ENCODE measurements at regions not wholly inside any gene's neighbourhood (a gene's known extent, or its start where the extent isn't known, plus 50 kb on each side); places are given as distances from the start of the nearest gene placed in this dataset.

DNA sequence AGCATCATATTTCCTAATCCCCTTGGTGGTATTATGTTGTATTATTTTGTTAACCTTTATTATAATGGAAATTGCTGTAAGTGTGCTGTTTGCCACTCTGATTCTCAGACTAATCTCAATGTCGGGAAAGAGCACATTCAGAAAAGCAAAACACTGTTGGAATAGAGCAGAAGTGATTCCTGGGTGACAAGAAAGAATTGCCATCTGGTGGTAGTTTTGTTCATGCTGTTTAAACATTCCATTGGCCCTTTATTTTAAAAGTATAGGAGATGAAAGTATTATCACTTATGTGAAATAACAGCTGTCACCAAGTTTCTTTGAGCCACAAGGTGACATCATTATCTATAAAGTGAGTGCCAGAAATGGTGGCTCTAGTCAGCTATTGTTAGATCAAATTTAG, 301.3 kb upstream of the SGCD start:
- Histone ChIP-seq H3K9ac (ENCODE audit: low read depth in 1 of 2, low read length in 2 of 2) (no peak overlapping the region), H3K4me1 (ENCODE audit: control insufficient read depth in 4 of 4, insufficient read depth in 4 of 4, low read length in 3 of 4) (no peaks in the 10 kb centered on the region), H3K9me3 (ENCODE audit: control insufficient read depth in 4 of 4, low read length in 3 of 4) (peaks cover 0 to 4% (median 0%) of the 10 kb centered on the region in 4 donors), H3K27me3 (ENCODE audit: control insufficient read depth in 4 of 4, insufficient read depth in 4 of 4, low read length in 3 of 4) (no peaks in the 10 kb centered on the region), H3K36me3 (ENCODE audit: control insufficient read depth in 4 of 4, insufficient read depth in 3 of 4, low read depth in 1 of 4, low read length in 3 of 4) (no peaks in the 10 kb centered on the region), H3K27ac (ENCODE audit: low read depth in 1 of 2, low read length in 2 of 2) (no peak overlapping the region), H3K4me3 (ENCODE audit: low read depth in 1 of 3, low read length in 3 of 3) (no peak overlapping the region)
- WGBS, result 71% methylated on average over 1 of the region's 1 CpG
- TF ChIP-seq TAF1 (conservative IDR thresholded peaks at IDR 0.05) (no peak), HNF4A (conservative IDR thresholded peaks at IDR 0.05) (no peak), GABPA (IDR thresholded peaks at IDR 0.05 in 1 of 2, conservative IDR thresholded peaks at IDR 0.05 in 1 of 2) (no peak), HNF4G (IDR thresholded peaks at IDR 0.05) (no peak), SP1 (IDR thresholded peaks at IDR 0.05) (no peak), JUND (IDR thresholded peaks at IDR 0.05) (no peak), RAD21 (IDR thresholded peaks at IDR 0.05) (no peak), NR2F2 (IDR thresholded peaks at IDR 0.05) (no peak), YY1 (IDR thresholded peaks at IDR 0.05) (no peak), RXRA (IDR thresholded peaks at IDR 0.05) (no peak)
- TF ChIP-seq, protein P1, sequence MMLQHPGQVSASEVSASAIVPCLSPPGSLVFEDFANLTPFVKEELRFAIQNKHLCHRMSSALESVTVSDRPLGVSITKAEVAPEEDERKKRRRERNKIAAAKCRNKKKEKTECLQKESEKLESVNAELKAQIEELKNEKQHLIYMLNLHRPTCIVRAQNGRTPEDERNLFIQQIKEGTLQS (IDR thresholded peaks at IDR 0.05), result no peak
- TF ChIP-seq, protein P2, sequence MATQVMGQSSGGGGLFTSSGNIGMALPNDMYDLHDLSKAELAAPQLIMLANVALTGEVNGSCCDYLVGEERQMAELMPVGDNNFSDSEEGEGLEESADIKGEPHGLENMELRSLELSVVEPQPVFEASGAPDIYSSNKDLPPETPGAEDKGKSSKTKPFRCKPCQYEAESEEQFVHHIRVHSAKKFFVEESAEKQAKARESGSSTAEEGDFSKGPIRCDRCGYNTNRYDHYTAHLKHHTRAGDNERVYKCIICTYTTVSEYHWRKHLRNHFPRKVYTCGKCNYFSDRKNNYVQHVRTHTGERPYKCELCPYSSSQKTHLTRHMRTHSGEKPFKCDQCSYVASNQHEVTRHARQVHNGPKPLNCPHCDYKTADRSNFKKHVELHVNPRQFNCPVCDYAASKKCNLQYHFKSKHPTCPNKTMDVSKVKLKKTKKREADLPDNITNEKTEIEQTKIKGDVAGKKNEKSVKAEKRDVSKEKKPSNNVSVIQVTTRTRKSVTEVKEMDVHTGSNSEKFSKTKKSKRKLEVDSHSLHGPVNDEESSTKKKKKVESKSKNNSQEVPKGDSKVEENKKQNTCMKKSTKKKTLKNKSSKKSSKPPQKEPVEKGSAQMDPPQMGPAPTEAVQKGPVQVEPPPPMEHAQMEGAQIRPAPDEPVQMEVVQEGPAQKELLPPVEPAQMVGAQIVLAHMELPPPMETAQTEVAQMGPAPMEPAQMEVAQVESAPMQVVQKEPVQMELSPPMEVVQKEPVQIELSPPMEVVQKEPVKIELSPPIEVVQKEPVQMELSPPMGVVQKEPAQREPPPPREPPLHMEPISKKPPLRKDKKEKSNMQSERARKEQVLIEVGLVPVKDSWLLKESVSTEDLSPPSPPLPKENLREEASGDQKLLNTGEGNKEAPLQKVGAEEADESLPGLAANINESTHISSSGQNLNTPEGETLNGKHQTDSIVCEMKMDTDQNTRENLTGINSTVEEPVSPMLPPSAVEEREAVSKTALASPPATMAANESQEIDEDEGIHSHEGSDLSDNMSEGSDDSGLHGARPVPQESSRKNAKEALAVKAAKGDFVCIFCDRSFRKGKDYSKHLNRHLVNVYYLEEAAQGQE (IDR thresholded peaks at IDR 0.05), result no peak
- TF ChIP-seq, protein P3, sequence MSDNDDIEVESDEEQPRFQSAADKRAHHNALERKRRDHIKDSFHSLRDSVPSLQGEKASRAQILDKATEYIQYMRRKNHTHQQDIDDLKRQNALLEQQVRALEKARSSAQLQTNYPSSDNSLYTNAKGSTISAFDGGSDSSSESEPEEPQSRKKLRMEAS (IDR thresholded peaks at IDR 0.05), result no peak
- DNase-seq (ENCODE audit: low spot score), result no peak

DNA sequence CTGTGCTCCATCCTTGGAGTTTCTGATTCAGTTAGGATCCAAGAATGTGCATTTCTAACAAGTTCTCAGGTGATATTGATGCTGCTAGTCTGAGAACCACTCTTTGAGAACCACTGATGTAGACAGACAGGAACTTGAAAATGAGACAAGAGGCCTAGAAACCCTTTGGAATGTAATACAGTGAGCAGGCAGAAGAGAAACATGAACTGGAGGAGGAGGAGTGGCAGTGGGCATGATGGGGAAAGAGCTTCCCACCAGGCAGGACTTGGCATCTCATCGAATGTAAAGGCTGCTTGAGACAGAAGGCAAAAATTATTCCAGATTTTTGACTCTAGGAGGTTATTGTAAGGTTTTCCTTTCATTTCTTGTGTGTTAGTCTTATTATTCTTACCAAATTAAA, 295.8 kb upstream of the SGCD start:
- Histone ChIP-seq H3K4me3 (ENCODE audit: low read depth in 1 of 3, low read length in 3 of 3) (no peak overlapping the region), H3K27me3 (ENCODE audit: control insufficient read depth in 4 of 4, insufficient read depth in 4 of 4, low read length in 3 of 4) (no peaks in the 10 kb centered on the region), H3K27ac (ENCODE audit: low read depth in 1 of 2, low read length in 2 of 2) (no peak overlapping the region), H3K36me3 (ENCODE audit: control insufficient read depth in 4 of 4, insufficient read depth in 3 of 4, low read depth in 1 of 4, low read length in 3 of 4) (no peaks in the 10 kb centered on the region), H3K4me1 (ENCODE audit: control insufficient read depth in 4 of 4, insufficient read depth in 4 of 4, low read length in 3 of 4) (no peaks in the 10 kb centered on the region), H3K9ac (ENCODE audit: low read depth in 1 of 2, low read length in 2 of 2) (no peak overlapping the region), H3K9me3 (ENCODE audit: control insufficient read depth in 4 of 4, low read length in 3 of 4) (peaks cover 0 to 4% (median 0%) of the 10 kb centered on the region in 4 donors)
- WGBS, result 84% methylated on average over 1 of the region's 1 CpG
- TF ChIP-seq, protein P4, sequence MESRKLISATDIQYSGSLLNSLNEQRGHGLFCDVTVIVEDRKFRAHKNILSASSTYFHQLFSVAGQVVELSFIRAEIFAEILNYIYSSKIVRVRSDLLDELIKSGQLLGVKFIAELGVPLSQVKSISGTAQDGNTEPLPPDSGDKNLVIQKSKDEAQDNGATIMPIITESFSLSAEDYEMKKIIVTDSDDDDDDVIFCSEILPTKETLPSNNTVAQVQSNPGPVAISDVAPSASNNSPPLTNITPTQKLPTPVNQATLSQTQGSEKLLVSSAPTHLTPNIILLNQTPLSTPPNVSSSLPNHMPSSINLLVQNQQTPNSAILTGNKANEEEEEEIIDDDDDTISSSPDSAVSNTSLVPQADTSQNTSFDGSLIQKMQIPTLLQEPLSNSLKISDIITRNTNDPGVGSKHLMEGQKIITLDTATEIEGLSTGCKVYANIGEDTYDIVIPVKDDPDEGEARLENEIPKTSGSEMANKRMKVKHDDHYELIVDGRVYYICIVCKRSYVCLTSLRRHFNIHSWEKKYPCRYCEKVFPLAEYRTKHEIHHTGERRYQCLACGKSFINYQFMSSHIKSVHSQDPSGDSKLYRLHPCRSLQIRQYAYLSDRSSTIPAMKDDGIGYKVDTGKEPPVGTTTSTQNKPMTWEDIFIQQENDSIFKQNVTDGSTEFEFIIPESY (IDR thresholded peaks at IDR 0.05), result no peak
- TF ChIP-seq EGR1 (IDR thresholded peaks at IDR 0.05; ENCODE audit: low read depth in 2 of 2) (no peak), FOXA2 (IDR thresholded peaks at IDR 0.05) (no peak), NR2F2 (IDR thresholded peaks at IDR 0.05) (no peak), HNF4A (conservative IDR thresholded peaks at IDR 0.05) (no peak), GABPA (IDR thresholded peaks at IDR 0.05 in 1 of 2, conservative IDR thresholded peaks at IDR 0.05 in 1 of 2) (no peak), JUND (IDR thresholded peaks at IDR 0.05) (no peak), RAD21 (IDR thresholded peaks at IDR 0.05) (no peak), RXRA (IDR thresholded peaks at IDR 0.05) (no peak), YY1 (IDR thresholded peaks at IDR 0.05) (no peak), SP1 (IDR thresholded peaks at IDR 0.05) (no peak), HNF4G (IDR thresholded peaks at IDR 0.05) (no peak), TAF1 (conservative IDR thresholded peaks at IDR 0.05) (no peak), FOXA1 (IDR thresholded peaks at IDR 0.05) (no peak)
- TF ChIP-seq, protein P1 (IDR thresholded peaks at IDR 0.05), result no peak
- TF ChIP-seq, protein P5, sequence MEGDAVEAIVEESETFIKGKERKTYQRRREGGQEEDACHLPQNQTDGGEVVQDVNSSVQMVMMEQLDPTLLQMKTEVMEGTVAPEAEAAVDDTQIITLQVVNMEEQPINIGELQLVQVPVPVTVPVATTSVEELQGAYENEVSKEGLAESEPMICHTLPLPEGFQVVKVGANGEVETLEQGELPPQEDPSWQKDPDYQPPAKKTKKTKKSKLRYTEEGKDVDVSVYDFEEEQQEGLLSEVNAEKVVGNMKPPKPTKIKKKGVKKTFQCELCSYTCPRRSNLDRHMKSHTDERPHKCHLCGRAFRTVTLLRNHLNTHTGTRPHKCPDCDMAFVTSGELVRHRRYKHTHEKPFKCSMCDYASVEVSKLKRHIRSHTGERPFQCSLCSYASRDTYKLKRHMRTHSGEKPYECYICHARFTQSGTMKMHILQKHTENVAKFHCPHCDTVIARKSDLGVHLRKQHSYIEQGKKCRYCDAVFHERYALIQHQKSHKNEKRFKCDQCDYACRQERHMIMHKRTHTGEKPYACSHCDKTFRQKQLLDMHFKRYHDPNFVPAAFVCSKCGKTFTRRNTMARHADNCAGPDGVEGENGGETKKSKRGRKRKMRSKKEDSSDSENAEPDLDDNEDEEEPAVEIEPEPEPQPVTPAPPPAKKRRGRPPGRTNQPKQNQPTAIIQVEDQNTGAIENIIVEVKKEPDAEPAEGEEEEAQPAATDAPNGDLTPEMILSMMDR (IDR thresholded peaks at IDR 0.05; ENCODE audit: low read depth, low read length, missing input control), result no peak
- TF ChIP-seq, protein P3 (IDR thresholded peaks at IDR 0.05), result no peak
- TF ChIP-seq, protein P2 (IDR thresholded peaks at IDR 0.05), result no peak
- no peak for DNase-seq (ENCODE audit: low spot score)

Measured in liver (tissue), 8 donors.